Colon (tissue), 2 donors: ENCODE measurements at regions not wholly inside any gene's neighbourhood (a gene's known extent, or its start where the extent isn't known, plus 50 kb on each side); places are given as distances from the start of the nearest gene placed in this dataset.
"Not testable (repeated sequence)": the region's sequence is repeated elsewhere in the genome, so short reads cannot be mapped to it uniquely, and the experiment has no call there.

ENCODE experiments used
- FAIRE-seq: peaks from 2 replicates; lab custom pipeline; 2012; peaks lifted over from hg19 to GRCh38; lab: Jason Lieb, UNC
- donor health status: control.
- donor health status: control.

GRCh38 chr12:102298022-102298421 lies 100.4 kb upstream of the PMCH start:
- FAIRE-seq, result no peak

DNA sequence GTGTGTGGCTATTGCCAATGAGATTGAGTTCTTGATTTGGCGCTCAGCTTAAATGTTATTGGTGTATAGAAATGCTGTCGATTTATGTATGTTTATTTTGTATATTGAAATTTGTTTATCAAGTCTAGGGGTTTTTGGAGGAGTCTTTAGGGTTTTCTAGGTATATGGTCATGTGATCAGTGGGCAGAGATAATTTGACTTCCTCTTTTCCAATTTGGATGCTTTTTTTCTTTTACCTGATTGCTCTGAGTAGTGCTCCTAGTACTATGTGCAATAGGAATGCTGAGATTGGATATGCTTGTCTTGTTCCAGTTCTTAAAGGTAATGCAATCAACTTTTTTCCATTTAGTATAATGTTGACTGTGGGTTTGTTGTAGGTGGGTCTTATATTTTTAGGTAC lies 99.8 kb upstream of the PMCH start:
- no peak for FAIRE-seq

GRCh38 chr12:102294568-102294967 lies 96.9 kb upstream of the PMCH start:
- FAIRE-seq, result no peak

- not testable (repeated sequence) for FAIRE-seq
Observed at GRCh38 chr12:102291498-102292440, 94.1 kb upstream of the PMCH start.

DNA sequence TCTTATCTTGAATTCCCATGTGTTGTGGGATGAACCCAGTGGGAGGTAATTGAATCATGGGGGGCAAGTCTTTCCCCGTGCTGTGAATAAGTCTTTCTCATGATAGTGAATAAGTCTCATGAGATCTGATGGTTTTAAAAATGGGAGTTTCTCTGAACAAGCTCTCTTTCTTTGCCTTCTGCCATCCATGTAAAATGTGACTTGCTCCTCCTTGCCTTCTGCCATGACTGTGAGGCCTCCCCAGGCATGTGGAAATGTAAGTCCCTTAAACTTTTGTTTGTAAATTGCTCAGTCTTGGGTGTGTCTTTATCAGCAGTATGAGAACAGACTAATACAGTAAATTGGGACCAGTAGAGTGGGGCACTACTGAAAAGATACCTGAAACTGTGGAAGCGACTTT lies 92.1 kb upstream of the PMCH start:
- FAIRE-seq, result not testable (repeated sequence)

DNA sequence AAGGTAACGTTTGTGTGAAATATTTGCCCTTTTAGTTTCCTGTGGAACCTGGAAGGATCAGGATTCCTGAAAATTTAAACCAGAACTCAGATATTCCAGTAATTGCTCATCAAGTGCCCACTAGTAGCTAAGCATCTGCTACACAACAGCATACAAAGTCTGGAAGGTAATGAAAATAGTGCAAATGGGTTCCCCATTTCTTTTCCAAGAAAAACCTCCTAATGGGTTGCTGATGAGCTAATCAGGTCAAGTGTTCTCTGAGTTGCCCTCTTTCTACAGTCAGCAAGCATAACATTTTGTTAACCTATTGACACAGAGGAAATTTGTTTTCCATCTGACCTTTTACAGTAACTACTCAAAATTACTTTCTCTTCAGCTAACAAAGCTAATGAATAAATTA lies 83.6 kb upstream of the PMCH start:
- FAIRE-seq, result no peak

DNA sequence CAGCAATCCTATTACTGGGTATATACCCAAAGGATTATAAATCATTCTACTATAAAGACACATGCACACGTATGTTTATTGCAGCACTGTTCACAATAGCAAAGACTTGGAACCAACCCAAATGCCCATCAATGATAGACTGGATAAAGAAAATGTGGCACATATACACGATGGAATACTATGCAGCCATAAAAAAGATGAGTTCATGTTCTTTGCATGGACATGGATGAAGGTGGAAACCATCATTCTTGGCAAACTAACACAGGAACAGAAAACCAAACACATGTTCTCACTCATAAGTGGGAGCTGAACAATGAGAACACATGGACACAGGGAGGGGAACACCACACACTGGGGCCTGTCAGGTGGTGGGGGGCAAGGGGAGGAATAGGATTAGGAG lies 58.1 kb upstream of the PMCH start:
- FAIRE-seq, result not testable (repeated sequence)

DNA sequence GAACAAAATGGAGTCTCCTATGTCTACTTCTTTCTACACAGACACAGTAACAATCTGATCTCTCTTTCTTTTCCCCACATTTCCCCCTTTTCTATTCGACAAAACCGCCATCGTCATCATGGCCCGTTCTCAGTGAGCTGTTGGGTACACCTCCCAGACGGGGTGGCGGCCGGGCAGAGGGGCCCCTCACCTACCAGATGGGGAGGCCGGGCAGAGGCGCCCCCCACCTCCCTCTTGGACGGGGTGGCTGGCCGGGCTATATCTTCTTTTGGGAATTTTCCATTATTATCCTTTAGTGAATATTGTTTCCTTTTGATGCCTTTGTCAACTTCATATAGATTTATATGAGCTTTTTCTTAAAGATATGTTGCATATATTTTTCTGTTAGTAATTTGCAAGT lies 53.4 kb upstream of the PMCH start:
- FAIRE-seq, result not testable (repeated sequence)

- FAIRE-seq, result no peak
Observed at GRCh38 chr12:102249079-102249841, 51.6 kb upstream of the PMCH start.
